ENCODE measurements at regions not wholly inside any gene's neighbourhood (a gene's known extent, or its start where the extent isn't known, plus 50 kb on each side); places are given as distances from the start of the nearest gene placed in this dataset.

GRCh38 chr3:182682263-182683241 is 110.8 kb upstream of the ATP11B start:
- TF ChIP-seq, protein P1, sequence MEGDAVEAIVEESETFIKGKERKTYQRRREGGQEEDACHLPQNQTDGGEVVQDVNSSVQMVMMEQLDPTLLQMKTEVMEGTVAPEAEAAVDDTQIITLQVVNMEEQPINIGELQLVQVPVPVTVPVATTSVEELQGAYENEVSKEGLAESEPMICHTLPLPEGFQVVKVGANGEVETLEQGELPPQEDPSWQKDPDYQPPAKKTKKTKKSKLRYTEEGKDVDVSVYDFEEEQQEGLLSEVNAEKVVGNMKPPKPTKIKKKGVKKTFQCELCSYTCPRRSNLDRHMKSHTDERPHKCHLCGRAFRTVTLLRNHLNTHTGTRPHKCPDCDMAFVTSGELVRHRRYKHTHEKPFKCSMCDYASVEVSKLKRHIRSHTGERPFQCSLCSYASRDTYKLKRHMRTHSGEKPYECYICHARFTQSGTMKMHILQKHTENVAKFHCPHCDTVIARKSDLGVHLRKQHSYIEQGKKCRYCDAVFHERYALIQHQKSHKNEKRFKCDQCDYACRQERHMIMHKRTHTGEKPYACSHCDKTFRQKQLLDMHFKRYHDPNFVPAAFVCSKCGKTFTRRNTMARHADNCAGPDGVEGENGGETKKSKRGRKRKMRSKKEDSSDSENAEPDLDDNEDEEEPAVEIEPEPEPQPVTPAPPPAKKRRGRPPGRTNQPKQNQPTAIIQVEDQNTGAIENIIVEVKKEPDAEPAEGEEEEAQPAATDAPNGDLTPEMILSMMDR (IDR thresholded peaks at IDR 0.05; ENCODE audit: low read depth, low read length, missing control alignments), result peak; percentile 38
- in situ Hi-C loops (cut with HindIII; ENCODE audit: low pct_ligation_motif_present, low sequenced_read_pairs), result loop anchor here (10.0 kb wide), 1 partner anchor 978 kb away; no protein-coding TSS in a partner anchor
- Histone ChIP-seq H3K27ac (no peak overlapping the region), H3K27me3 (replicated peaks) (no peaks in the 10 kb centered on the region), H3K36me3 (replicated peaks) (no peaks in the 10 kb centered on the region), H3K4me3 (ENCODE audit: low read depth, low read length) (peak overlapping the region; percentile 65)
- DNase-seq, result peak; percentile 11

DNA sequence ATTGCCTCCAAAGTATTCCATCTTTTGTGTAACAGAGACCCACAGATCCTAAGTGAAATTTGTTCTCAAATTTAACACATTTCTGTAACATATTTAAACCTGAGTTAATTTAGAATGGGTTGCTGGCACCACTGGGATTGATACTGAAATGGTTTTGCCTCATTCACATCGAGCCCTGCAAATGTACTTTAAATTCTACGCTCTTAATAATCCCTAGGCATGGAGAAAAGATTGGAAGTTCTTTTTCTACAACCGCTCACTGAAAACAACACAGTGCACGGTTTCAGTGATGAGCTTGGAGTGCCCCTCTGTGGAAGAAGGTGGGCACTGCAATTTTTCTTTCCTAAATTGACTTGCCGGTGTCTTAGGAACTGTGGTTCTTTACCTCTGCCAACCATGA is 109.9 kb upstream of the ATP11B start:
- Histone ChIP-seq H3K27me3 (replicated peaks) (no peaks in the 10 kb centered on the region), H3K27ac (no peak overlapping the region), H3K36me3 (replicated peaks) (no peaks in the 10 kb centered on the region), H3K4me3 (ENCODE audit: low read depth, low read length) (no peak overlapping the region)
- in situ Hi-C loops (cut with HindIII; ENCODE audit: low pct_ligation_motif_present, low sequenced_read_pairs), result loop anchor here (10.0 kb wide), 1 partner anchor 979 kb away; no protein-coding TSS in a partner anchor
- DNase-seq, result peak; percentile 69
- TF ChIP-seq, protein P1 (IDR thresholded peaks at IDR 0.05; ENCODE audit: low read depth, low read length, missing control alignments), result peak; percentile 93

DNA sequence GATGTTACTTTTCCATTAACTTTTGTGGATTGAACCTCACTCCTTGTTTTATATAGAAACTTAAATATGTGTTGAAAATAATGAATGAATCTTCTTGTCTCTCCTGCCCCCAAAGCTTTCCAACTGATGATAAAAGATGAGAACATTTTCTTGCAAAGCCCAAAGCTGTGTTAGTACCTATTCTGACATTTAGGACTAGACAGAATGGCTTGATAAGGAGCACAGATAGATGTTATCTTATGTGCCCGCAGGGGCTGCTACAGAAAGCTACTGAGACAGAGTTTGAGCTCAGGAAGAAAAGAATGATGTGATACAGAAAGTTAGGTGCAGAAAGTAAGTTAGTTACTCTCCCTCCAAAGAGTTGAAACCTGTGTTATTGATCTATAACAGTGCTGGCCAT is 109.4 kb upstream of the ATP11B start:
- no peak overlapping the region for H3K4me3 ChIP-seq (ENCODE audit: low read depth, low read length)
- in situ Hi-C loops (cut with HindIII; ENCODE audit: low pct_ligation_motif_present, low sequenced_read_pairs), result loop anchor here (10.0 kb wide), 1 partner anchor 979 kb away; no protein-coding TSS in a partner anchor
- no peaks in the 10 kb centered on the region for H3K36me3 ChIP-seq (replicated peaks)
- DNase-seq, result no peak
- H3K27ac ChIP-seq, result no peak overlapping the region
- TF ChIP-seq, protein P1 (IDR thresholded peaks at IDR 0.05; ENCODE audit: low read depth, low read length, missing control alignments), result no peak
- no peaks in the 10 kb centered on the region for H3K27me3 ChIP-seq (replicated peaks)

DNA sequence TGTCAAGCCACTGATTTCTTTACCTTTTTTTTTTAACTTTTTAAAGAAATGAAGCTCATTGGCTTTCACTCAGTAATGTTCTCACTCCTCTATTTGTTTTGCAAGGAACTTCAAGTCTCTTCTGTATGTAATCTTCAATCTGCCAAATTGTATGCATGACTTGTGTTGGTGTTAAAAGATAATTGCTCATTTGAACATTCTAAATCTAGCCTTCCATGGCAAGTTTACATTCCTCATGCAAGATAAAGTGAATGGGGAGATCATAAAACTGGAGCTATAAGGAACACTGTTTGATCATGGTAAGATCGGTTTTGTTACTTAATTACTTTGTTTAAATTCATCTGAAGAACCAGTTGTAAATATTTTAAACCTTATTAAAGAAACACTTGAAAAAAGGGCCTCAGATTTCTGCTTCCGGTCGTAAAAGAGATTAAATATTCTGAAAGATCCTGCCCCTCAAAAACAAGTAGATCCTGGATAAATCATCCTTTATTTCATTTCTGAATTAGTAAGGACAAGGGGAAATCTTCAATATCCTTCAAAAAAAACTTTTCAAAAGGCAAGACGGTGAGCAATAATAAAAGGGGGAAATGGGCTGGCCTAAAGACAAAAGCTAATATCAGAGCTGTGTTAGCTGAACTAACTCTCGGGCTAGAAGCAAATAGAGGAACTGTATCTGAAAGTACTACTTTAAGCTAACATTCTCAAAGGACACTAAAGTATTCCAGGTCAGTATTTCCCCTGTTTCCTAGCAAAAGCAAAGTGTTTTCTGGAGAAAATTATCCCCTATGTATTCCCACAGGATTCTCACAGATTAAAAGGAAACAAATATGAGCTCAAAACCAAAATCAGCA is 107.0 kb upstream of the ATP11B start:
- H3K4me3 ChIP-seq (ENCODE audit: low read depth, low read length), result no peak overlapping the region
- H3K27me3 ChIP-seq (replicated peaks), result no peaks in the 10 kb centered on the region
- no peaks in the 10 kb centered on the region for H3K36me3 ChIP-seq (replicated peaks)
- TF ChIP-seq, protein P1 (IDR thresholded peaks at IDR 0.05; ENCODE audit: low read depth, low read length, missing control alignments), result no peak
- no peak overlapping the region for H3K27ac ChIP-seq
- in situ Hi-C loops (cut with HindIII; ENCODE audit: low pct_ligation_motif_present, low sequenced_read_pairs), result loop anchor here (10.0 kb wide), 1 partner anchor 981 kb away; no protein-coding TSS in a partner anchor
- no peak for DNase-seq

- TF ChIP-seq, protein P1 (IDR thresholded peaks at IDR 0.05; ENCODE audit: low read depth, low read length, missing control alignments), result no peak
- in situ Hi-C loops (cut with HindIII; ENCODE audit: low pct_ligation_motif_present, low sequenced_read_pairs), result no loop called here
- no peak overlapping the region for H3K4me3 ChIP-seq (ENCODE audit: low read depth, low read length)
- no peaks in the 10 kb centered on the region for H3K36me3 ChIP-seq (replicated peaks)
- DNase-seq, result no peak
- H3K27ac ChIP-seq, result no peak overlapping the region
- no peaks in the 10 kb centered on the region for H3K27me3 ChIP-seq (replicated peaks)
These were observed 103.1 kb upstream of the ATP11B start for GRCh38 chr3:182690172-182690571.
